ENCODE measurements at regions not wholly inside any gene's neighbourhood (a gene's known extent, or its start where the extent isn't known, plus 50 kb on each side); places are given as distances from the start of the nearest gene placed in this dataset.

DNA sequence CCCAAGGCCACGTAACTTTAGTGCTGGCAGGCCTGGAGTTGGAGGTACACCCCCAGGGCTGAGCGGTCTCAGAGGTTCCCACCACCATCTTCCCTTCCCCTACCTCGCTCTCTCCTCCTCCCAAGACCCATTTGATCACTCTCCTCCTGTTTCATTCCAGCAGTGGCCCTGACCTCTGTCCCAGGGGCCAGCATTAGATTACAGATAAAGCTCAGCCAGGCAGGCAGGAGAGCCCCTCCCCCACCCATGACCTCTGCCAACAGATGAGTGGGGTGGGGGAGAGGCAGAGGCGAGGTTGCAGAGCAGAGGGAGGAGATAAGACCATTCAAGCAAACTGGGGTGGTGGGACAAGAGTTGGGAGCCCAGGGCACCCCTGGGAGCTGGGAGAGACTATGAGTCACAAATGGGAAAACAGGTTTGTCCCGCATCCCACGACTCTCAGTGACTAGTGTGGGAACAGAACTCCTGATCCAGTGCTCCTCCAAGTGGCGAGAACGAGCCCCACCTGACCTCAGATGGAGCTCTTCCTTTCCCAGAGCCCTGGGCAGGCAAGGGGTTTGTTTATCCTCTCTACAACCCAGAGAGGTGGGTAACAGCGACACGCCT lies 367.9 kb downstream of the MN1 start (continued):
- TF ChIP-seq, protein P1, sequence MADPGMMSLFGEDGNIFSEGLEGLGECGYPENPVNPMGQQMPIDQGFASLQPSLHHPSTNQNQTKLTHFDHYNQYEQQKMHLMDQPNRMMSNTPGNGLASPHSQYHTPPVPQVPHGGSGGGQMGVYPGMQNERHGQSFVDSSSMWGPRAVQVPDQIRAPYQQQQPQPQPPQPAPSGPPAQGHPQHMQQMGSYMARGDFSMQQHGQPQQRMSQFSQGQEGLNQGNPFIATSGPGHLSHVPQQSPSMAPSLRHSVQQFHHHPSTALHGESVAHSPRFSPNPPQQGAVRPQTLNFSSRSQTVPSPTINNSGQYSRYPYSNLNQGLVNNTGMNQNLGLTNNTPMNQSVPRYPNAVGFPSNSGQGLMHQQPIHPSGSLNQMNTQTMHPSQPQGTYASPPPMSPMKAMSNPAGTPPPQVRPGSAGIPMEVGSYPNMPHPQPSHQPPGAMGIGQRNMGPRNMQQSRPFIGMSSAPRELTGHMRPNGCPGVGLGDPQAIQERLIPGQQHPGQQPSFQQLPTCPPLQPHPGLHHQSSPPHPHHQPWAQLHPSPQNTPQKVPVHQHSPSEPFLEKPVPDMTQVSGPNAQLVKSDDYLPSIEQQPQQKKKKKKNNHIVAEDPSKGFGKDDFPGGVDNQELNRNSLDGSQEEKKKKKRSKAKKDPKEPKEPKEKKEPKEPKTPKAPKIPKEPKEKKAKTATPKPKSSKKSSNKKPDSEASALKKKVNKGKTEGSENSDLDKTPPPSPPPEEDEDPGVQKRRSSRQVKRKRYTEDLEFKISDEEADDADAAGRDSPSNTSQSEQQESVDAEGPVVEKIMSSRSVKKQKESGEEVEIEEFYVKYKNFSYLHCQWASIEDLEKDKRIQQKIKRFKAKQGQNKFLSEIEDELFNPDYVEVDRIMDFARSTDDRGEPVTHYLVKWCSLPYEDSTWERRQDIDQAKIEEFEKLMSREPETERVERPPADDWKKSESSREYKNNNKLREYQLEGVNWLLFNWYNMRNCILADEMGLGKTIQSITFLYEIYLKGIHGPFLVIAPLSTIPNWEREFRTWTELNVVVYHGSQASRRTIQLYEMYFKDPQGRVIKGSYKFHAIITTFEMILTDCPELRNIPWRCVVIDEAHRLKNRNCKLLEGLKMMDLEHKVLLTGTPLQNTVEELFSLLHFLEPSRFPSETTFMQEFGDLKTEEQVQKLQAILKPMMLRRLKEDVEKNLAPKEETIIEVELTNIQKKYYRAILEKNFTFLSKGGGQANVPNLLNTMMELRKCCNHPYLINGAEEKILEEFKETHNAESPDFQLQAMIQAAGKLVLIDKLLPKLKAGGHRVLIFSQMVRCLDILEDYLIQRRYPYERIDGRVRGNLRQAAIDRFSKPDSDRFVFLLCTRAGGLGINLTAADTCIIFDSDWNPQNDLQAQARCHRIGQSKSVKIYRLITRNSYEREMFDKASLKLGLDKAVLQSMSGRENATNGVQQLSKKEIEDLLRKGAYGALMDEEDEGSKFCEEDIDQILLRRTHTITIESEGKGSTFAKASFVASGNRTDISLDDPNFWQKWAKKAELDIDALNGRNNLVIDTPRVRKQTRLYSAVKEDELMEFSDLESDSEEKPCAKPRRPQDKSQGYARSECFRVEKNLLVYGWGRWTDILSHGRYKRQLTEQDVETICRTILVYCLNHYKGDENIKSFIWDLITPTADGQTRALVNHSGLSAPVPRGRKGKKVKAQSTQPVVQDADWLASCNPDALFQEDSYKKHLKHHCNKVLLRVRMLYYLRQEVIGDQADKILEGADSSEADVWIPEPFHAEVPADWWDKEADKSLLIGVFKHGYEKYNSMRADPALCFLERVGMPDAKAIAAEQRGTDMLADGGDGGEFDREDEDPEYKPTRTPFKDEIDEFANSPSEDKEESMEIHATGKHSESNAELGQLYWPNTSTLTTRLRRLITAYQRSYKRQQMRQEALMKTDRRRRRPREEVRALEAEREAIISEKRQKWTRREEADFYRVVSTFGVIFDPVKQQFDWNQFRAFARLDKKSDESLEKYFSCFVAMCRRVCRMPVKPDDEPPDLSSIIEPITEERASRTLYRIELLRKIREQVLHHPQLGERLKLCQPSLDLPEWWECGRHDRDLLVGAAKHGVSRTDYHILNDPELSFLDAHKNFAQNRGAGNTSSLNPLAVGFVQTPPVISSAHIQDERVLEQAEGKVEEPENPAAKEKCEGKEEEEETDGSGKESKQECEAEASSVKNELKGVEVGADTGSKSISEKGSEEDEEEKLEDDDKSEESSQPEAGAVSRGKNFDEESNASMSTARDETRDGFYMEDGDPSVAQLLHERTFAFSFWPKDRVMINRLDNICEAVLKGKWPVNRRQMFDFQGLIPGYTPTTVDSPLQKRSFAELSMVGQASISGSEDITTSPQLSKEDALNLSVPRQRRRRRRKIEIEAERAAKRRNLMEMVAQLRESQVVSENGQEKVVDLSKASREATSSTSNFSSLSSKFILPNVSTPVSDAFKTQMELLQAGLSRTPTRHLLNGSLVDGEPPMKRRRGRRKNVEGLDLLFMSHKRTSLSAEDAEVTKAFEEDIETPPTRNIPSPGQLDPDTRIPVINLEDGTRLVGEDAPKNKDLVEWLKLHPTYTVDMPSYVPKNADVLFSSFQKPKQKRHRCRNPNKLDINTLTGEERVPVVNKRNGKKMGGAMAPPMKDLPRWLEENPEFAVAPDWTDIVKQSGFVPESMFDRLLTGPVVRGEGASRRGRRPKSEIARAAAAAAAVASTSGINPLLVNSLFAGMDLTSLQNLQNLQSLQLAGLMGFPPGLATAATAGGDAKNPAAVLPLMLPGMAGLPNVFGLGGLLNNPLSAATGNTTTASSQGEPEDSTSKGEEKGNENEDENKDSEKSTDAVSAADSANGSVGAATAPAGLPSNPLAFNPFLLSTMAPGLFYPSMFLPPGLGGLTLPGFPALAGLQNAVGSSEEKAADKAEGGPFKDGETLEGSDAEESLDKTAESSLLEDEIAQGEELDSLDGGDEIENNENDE (IDR thresholded peaks at IDR 0.05; ENCODE audit: insufficient replicate concordance, low read length), result no peak
- TF ChIP-seq CREB1 (IDR thresholded peaks at IDR 0.05), result no peak
- no peak for TF ChIP-seq RBBP5 (IDR thresholded peaks at IDR 0.05; ENCODE audit: borderline replicate concordance, low read depth, low read length)
- no peak for TF ChIP-seq YY1 (IDR thresholded peaks at IDR 0.05; ENCODE audit: low read depth, low read length)
- TF ChIP-seq KDM1A (IDR thresholded peaks at IDR 0.05; ENCODE audit: borderline replicate concordance, low read length), result no peak
- no peak for TF ChIP-seq RAD21 (IDR thresholded peaks at IDR 0.05 in 1 of 2, conservative IDR thresholded peaks at IDR 0.05 in 1 of 2; ENCODE audit: low read depth in 2 of 2, low read length in 2 of 2)
- TF ChIP-seq PHF8 (conservative IDR thresholded peaks at IDR 0.05; ENCODE audit: low read depth, low read length), result no peak
- TF ChIP-seq SIX5 (IDR thresholded peaks at IDR 0.05; ENCODE audit: low read depth, low read length), result no peak
- no peak for TF ChIP-seq JUN (IDR thresholded peaks at IDR 0.05; ENCODE audit: low read depth, low read length)
- TF ChIP-seq FOSL1 (IDR thresholded peaks at IDR 0.05; ENCODE audit: insufficient read depth, low read depth, low read length), result no peak
- no peak for TF ChIP-seq ASH2L (IDR thresholded peaks at IDR 0.05; ENCODE audit: low read length)
- no peak for TF ChIP-seq CBX8 (IDR thresholded peaks at IDR 0.05; ENCODE audit: borderline replicate concordance, low read depth, low read length)

Measured in H1 (cell line).